ENCODE measurements at regions not wholly inside any gene's neighbourhood (a gene's known extent, or its start where the extent isn't known, plus 50 kb on each side); places are given as distances from the start of the nearest gene placed in this dataset.

DNA sequence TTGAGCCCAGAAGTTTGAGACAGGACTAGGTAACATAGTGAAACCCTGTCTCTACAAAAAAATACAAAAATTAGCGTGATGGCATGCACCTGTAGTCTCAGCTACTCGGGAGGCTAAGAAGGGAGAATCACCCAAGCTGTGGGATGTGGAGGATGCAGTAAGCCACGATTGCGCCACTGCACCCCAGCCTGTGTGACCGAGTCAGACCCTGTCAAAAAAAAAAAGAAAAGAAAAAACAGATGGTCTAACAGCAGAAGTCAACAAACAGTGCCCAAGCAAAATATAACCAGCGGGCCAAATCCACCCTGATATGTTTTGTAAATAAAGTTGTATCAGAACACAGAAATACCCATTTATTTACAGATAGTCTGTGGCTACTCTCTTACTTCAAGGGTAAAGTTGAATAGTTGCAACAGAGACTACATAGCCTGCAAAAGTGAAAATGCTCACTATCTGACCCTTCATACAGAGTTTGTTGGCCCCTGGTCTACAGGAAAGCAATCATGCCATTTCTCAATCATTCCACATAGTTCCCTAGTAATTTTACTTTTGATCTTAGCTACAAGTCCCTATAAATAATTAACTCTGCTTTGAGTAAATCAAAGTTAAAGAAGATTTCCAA lies 383.7 kb downstream of the TLE1 start:
- no peaks in the 10 kb centered on the region for H3K27me3 ChIP-seq (ENCODE audit: insufficient read depth, low read length, poor library complexity, severe bottlenecking)
- POLR2A ChIA-PET: no interaction called here
- no peaks in the 10 kb centered on the region for H3K27me3 Mint-ChIP-seq
- H3K4me3 Mint-ChIP-seq: no peak overlapping the region
- peaks cover 7 to 36% (median 8%) of the 10 kb centered on the region in 5 donors for H3K9me3 Mint-ChIP-seq
- H3K36me3 Mint-ChIP-seq: no peaks in the 10 kb centered on the region
- no peak for DNase-seq
- no peaks in the 10 kb centered on the region for H3K9me3 ChIP-seq (ENCODE audit: low read length)
- H3K4me3 ChIP-seq (ENCODE audit: low read length): no peak overlapping the region
- H3K4me1 Mint-ChIP-seq: no peaks in the 10 kb centered on the region
- H3K27ac Mint-ChIP-seq: no peak overlapping the region
- H3K27ac ChIP-seq (ENCODE audit: low read depth, low read length): no peak overlapping the region
- CTCF ChIA-PET: no interaction called here
- no peaks in the 10 kb centered on the region for H3K4me1 ChIP-seq (ENCODE audit: insufficient read depth, low read length)
- no peaks in the 10 kb centered on the region for H3K36me3 ChIP-seq (ENCODE audit: insufficient read depth, low read length)

- POLR2A ChIA-PET: no interaction called here
These were observed 385.7 kb downstream of the TLE1 start for GRCh38 chr9:81303658-81304057.

DNA sequence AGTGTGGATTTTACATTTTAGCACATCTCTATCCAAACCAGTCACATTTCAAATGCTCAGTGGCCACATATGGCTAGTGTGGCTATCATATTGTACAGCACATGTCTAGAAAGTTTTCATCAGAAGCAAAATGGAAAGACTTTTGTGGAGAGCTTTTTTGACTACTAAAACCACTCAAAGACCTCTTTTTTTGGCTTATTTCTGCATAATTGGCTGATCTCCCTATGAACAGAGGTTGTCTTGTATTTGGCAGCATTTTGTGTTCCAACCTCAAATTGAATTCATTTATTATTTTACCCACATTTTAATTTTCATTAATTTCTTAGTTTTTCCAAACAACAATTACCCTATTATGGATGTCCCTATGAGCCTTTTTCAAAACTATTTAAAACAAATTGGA lies 395.7 kb downstream of the TLE1 start:
- no peak overlapping the region for H3K27ac ChIP-seq (ENCODE audit: low read depth, low read length)
- no peaks in the 10 kb centered on the region for H3K4me1 ChIP-seq (ENCODE audit: insufficient read depth, low read length)
- no peaks in the 10 kb centered on the region for H3K27me3 ChIP-seq (ENCODE audit: insufficient read depth, low read length, poor library complexity, severe bottlenecking)
- Mint-ChIP-seq H3K36me3 (no peaks in the 10 kb centered on the region), H3K4me3 (no peak overlapping the region), H3K27ac (no peak overlapping the region), H3K9me3 (peaks cover 7 to 44% (median 9%) of the 10 kb centered on the region in 5 donors), H3K4me1 (no peaks in the 10 kb centered on the region), H3K27me3 (peaks cover 0 to 1% of the 10 kb centered on the region in 2 donors)
- no peak for DNase-seq
- H3K36me3 ChIP-seq (ENCODE audit: insufficient read depth, low read length): no peaks in the 10 kb centered on the region
- ChIA-PET CTCF (no interaction called here), POLR2A (no interaction called here)
- H3K9me3 ChIP-seq (ENCODE audit: low read length): no peaks in the 10 kb centered on the region
- H3K4me3 ChIP-seq (ENCODE audit: low read length): no peak overlapping the region

More at GRCh38 chr9:81303658-81304057, 385.7 kb downstream of the TLE1 start:
- no peaks in the 10 kb centered on the region for H3K9me3 ChIP-seq (ENCODE audit: low read length)
- no peak overlapping the region for H3K27ac ChIP-seq (ENCODE audit: low read depth, low read length)
- no peaks in the 10 kb centered on the region for H3K36me3 Mint-ChIP-seq
- H3K27ac Mint-ChIP-seq: no peak overlapping the region
- no peak overlapping the region for H3K4me3 Mint-ChIP-seq
- H3K36me3 ChIP-seq (ENCODE audit: insufficient read depth, low read length): no peaks in the 10 kb centered on the region
- H3K4me1 Mint-ChIP-seq: no peaks in the 10 kb centered on the region
- CTCF ChIA-PET: no interaction called here
- no peak for DNase-seq
- no peaks in the 10 kb centered on the region for H3K27me3 Mint-ChIP-seq
- no peaks in the 10 kb centered on the region for H3K4me1 ChIP-seq (ENCODE audit: insufficient read depth, low read length)
- H3K9me3 Mint-ChIP-seq: peaks cover 2 to 31% (median 8%) of the 10 kb centered on the region in 5 donors
- H3K4me3 ChIP-seq (ENCODE audit: low read length): no peak overlapping the region
- no peaks in the 10 kb centered on the region for H3K27me3 ChIP-seq (ENCODE audit: insufficient read depth, low read length, poor library complexity, severe bottlenecking)

- CTCF ChIA-PET: no interaction called here
- H3K4me3 ChIP-seq (ENCODE audit: low read length): no peak overlapping the region
These were observed 397.1 kb downstream of the TLE1 start for GRCh38 chr9:81292056-81292805.

GRCh38 chr9:81289622-81290021 lies 399.7 kb downstream of the TLE1 start:
- H3K4me1 Mint-ChIP-seq: no peaks in the 10 kb centered on the region
- no peak overlapping the region for H3K4me3 ChIP-seq (ENCODE audit: low read length)

More at GRCh38 chr9:81292056-81292805, 397.1 kb downstream of the TLE1 start:
- Mint-ChIP-seq H3K27me3 (peaks cover 0 to 1% of the 10 kb centered on the region in 2 donors), H3K4me1 (no peaks in the 10 kb centered on the region), H3K4me3 (peak overlapping the region in 1 of 7 donors; percentile 29), H3K27ac (no peak overlapping the region), H3K36me3 (no peaks in the 10 kb centered on the region), H3K9me3 (peaks cover 9 to 38% (median 10%) of the 10 kb centered on the region in 5 donors)
- H3K4me1 ChIP-seq (ENCODE audit: insufficient read depth, low read length): no peaks in the 10 kb centered on the region
- no peak overlapping the region for H3K27ac ChIP-seq (ENCODE audit: low read depth, low read length)
- DNase-seq: no peak
- POLR2A ChIA-PET: no interaction called here
- H3K36me3 ChIP-seq (ENCODE audit: insufficient read depth, low read length): no peaks in the 10 kb centered on the region
- H3K9me3 ChIP-seq (ENCODE audit: low read length): no peaks in the 10 kb centered on the region
- H3K27me3 ChIP-seq (ENCODE audit: insufficient read depth, low read length, poor library complexity, severe bottlenecking): no peaks in the 10 kb centered on the region

GRCh38 chr9:81268048-81268447 lies 421.3 kb downstream of the TLE1 start:
- Mint-ChIP-seq H3K4me3 (no peak overlapping the region), H3K9me3 (peaks cover 4 to 12% (median 6%) of the 10 kb centered on the region in 5 donors), H3K27me3 (no peaks in the 10 kb centered on the region), H3K4me1 (no peaks in the 10 kb centered on the region), H3K36me3 (peaks cover 0 to 2% (median 0%) of the 10 kb centered on the region in 3 donors), H3K27ac (no peak overlapping the region)
- Histone ChIP-seq H3K27me3 (ENCODE audit: insufficient read depth, low read length, poor library complexity, severe bottlenecking) (no peaks in the 10 kb centered on the region), H3K9me3 (ENCODE audit: low read length) (no peaks in the 10 kb centered on the region), H3K4me1 (ENCODE audit: insufficient read depth, low read length) (no peaks in the 10 kb centered on the region), H3K27ac (ENCODE audit: low read depth, low read length) (no peak overlapping the region), H3K36me3 (ENCODE audit: insufficient read depth, low read length) (no peaks in the 10 kb centered on the region), H3K4me3 (ENCODE audit: low read length) (no peak overlapping the region)
- DNase-seq: no peak
- POLR2A ChIA-PET: no interaction called here
- CTCF ChIA-PET: no interaction called here

More at GRCh38 chr9:81289622-81290021, 399.7 kb downstream of the TLE1 start:
- Mint-ChIP-seq H3K4me3 (no peak overlapping the region), H3K27me3 (peaks cover 0 to 3% of the 10 kb centered on the region in 2 donors), H3K9me3 (peaks cover 8 to 39% (median 14%) of the 10 kb centered on the region in 5 donors), H3K27ac (no peak overlapping the region), H3K36me3 (no peaks in the 10 kb centered on the region)
- no peaks in the 10 kb centered on the region for H3K27me3 ChIP-seq (ENCODE audit: insufficient read depth, low read length, poor library complexity, severe bottlenecking)
- no peaks in the 10 kb centered on the region for H3K36me3 ChIP-seq (ENCODE audit: insufficient read depth, low read length)
- H3K4me1 ChIP-seq (ENCODE audit: insufficient read depth, low read length): no peaks in the 10 kb centered on the region
- CTCF ChIA-PET: no interaction called here
- no peaks in the 10 kb centered on the region for H3K9me3 ChIP-seq (ENCODE audit: low read length)
- H3K27ac ChIP-seq (ENCODE audit: low read depth, low read length): no peak overlapping the region
- POLR2A ChIA-PET: no interaction called here
- DNase-seq: no peak

GRCh38 chr9:81266674-81267073 lies 422.7 kb downstream of the TLE1 start:
- Histone ChIP-seq H3K27ac (ENCODE audit: low read depth, low read length) (no peak overlapping the region), H3K4me3 (ENCODE audit: low read length) (no peak overlapping the region), H3K4me1 (ENCODE audit: insufficient read depth, low read length) (no peaks in the 10 kb centered on the region), H3K36me3 (ENCODE audit: insufficient read depth, low read length) (no peaks in the 10 kb centered on the region), H3K9me3 (ENCODE audit: low read length) (no peaks in the 10 kb centered on the region), H3K27me3 (ENCODE audit: insufficient read depth, low read length, poor library complexity, severe bottlenecking) (no peaks in the 10 kb centered on the region)
- peaks cover 0 to 2% (median 0%) of the 10 kb centered on the region in 3 donors for H3K36me3 Mint-ChIP-seq
- H3K4me1 Mint-ChIP-seq: no peaks in the 10 kb centered on the region
- POLR2A ChIA-PET: no interaction called here
- no peak overlapping the region for H3K4me3 Mint-ChIP-seq
- no peak overlapping the region for H3K27ac Mint-ChIP-seq
- DNase-seq: no peak
- H3K27me3 Mint-ChIP-seq: no peaks in the 10 kb centered on the region
- CTCF ChIA-PET: no interaction called here
- H3K9me3 Mint-ChIP-seq: peaks cover 4 to 13% (median 7%) of the 10 kb centered on the region in 5 donors

DNA sequence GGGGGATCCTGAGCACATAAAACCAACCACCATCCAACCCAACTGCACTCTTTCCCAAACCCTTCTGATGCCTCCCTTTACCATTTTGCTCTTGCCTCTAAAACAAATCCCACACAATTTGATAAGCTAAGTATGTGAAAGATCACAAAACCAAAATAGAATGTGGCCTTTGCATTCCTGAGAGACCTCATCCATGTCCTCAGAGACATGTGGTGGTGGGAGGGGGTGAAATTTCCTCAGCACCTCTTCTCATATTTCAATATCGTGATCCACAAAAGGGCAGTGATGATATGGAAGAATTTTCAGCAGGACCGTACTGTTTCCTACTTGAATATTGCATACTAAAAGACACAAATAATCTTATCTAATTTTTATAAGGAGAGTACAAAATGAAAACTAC lies 423.3 kb downstream of the TLE1 start:
- H3K4me3 Mint-ChIP-seq: no peak overlapping the region
- no peaks in the 10 kb centered on the region for H3K27me3 ChIP-seq (ENCODE audit: insufficient read depth, low read length, poor library complexity, severe bottlenecking)
- no peak overlapping the region for H3K27ac Mint-ChIP-seq
- no peak overlapping the region for H3K4me3 ChIP-seq (ENCODE audit: low read length)
- H3K4me1 Mint-ChIP-seq: no peaks in the 10 kb centered on the region
- H3K36me3 ChIP-seq (ENCODE audit: insufficient read depth, low read length): no peaks in the 10 kb centered on the region
- H3K36me3 Mint-ChIP-seq: peaks cover 0 to 2% (median 0%) of the 10 kb centered on the region in 3 donors
- no peaks in the 10 kb centered on the region for H3K9me3 ChIP-seq (ENCODE audit: low read length)
- no peaks in the 10 kb centered on the region for H3K27me3 Mint-ChIP-seq
- H3K4me1 ChIP-seq (ENCODE audit: insufficient read depth, low read length): no peaks in the 10 kb centered on the region
- no peak for DNase-seq
- H3K27ac ChIP-seq (ENCODE audit: low read depth, low read length): no peak overlapping the region
- ChIA-PET POLR2A (no interaction called here), CTCF (no interaction called here)
- peaks cover 4 to 17% (median 7%) of the 10 kb centered on the region in 5 donors for H3K9me3 Mint-ChIP-seq
